Body of pancreas (tissue), 4 donors: ENCODE measurements at regions not wholly inside any gene's neighbourhood (a gene's known extent, or its start where the extent isn't known, plus 50 kb on each side); places are given as distances from the start of the nearest gene placed in this dataset. TPM values are rescaled to one million over a fixed set of nuclear protein-coding genes. Genes with fewer than 3 reads are reported as not detected.

Experiments used
- ATAC-seq: fragments of 150-250 bp; one replicate; pipeline ENCODE4 v1.9.1; 2016
- DNase-seq, 4 donors: peaks; one replicate each; pipeline ENCODE4 v3.0.0-alpha.2; 2019
- H3K27ac ChIP-seq, 4 donors: fragments of 200-600 bp; sonication (generic); 1 replicate in 3 of 4; 2 replicates in 1 of 4; pipeline versions ENCODE4 v1.5.1 to v1.6.1; 2016 to 2019; ENCODE audit warnings: mild to moderate bottlenecking in 1 of 4, mixed read lengths in 1 of 4, moderate library complexity in 1 of 4
- H3K27me3 ChIP-seq, 2 donors: fragments of 200-600 bp; sonication (generic); one replicate each; pipeline ENCODE4 v1.6.0; 2016; ENCODE audit warnings: mild to moderate bottlenecking in 1 of 2
- H3K36me3 ChIP-seq, 2 donors: fragments of 200-600 bp; sonication (generic); replicated peaks in 1 of 2; 2 replicates each; pipeline ENCODE4 v1.5.1; 2016; ENCODE audit warnings: low read depth in 2 of 2; ENCODE audit not compliant: insufficient read depth in 1 of 2
- H3K4me1 ChIP-seq: fragments of 200-600 bp; sonication (generic); one replicate; pipeline ENCODE4 v1.6.0; 2016
- H3K4me3 ChIP-seq, 2 donors: fragments of 200-600 bp; sonication (generic); 1 replicate in 1 of 2; 2 replicates in 1 of 2; pipeline ENCODE4 v1.5.1; 2016 to 2019
- H3K9me3 ChIP-seq, 3 donors: fragments of 200-600 bp; sonication (generic); 1 replicate in 2 of 3; 2 replicates in 1 of 3; pipeline ENCODE4 v1.5.1; 2016
- POLR2A ChIP-seq, 3 donors: fragments of 450-650 bp; IDR thresholded peaks; one replicate each; pipeline ENCODE4 v1.6.1; 2016; ENCODE audit warnings: antibody characterized with exemption in 3 of 3, mild to moderate bottlenecking in 2 of 3
- WGBS, 2 donors: methylation state at CpG; one replicate each; pipeline ENCODE4 v1.1.5; 2017; 5-methylcytosine and 5-hydroxymethylcytosine counted together
- intact Hi-C: fragments of 100-400 bp; cut with DNase I; formaldehyde crosslinking; loops from one replicate; pipeline ENCODE4 v1.15.1; 2023
- small RNA-seq: library from RNA; depleted of rRNA; stranded (forward); fragments of <200 nt; gene quantifications from one replicate; pipeline ENCODE3, GENCODE V24; 2016
- TF ChIP-seq, protein P1 (sequence below), 7 experiments: fragments of 450-650 bp in 4 of 7; fragments of 200-600 bp in 3 of 7; sonication (generic) in 3 of 7; IDR thresholded peaks; one replicate each; pipeline ENCODE4 v1.5.1; 2016 to 2019; ENCODE audit warnings: antibody characterized with exemption in 7 of 7

DNA sequence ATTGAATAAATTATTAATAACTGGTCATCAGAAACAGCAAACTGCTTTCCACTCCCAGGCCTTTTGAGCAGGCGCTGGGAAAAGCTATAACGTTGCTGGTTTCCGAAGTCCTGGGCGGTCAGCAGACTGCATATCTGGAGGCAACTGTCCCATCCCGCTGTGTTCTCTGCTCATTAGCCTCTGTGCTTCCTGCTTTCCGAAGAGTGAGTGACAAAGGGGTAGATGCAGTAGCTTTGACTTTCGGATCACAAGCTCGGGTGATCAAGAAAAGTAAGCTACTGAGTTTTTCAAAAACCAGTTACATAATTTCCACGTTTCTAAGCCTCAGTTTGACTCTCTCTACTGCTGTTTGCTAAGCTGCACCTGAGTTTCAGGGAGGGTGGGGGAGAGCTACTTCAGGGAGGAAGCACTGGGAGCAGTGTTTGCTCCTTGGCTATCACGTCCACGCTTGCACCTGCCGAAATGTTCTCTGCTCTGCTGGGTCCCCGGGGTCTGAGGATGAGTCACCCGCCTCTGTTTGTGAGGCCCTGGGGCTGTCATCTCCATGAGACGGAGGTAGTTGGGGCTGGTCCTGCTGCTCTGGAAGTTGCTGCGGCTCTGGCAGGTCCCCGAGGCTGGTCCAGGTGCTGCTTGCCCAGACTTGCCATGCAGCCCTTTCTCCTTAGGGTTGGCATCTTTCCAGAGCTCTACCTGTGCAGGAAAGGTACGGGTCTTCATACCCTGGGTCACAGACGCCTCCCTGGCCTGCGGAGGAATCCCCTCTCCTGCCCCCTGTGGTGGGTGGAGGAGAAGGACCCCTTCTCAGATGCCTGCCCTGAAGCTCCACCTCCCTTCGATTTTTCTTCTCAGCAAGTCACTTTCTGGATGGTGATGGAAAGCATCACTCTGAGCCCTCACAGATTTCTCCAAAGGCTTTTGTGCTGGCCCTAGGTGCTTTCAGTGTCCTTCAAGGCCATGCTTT, 220.0 kb downstream of the QKI start:
- intact Hi-C loops = no loop called here
- 48 to 59% methylated on average over 16 to 21 of the region's 21 CpGs for WGBS, 2 donors
- TF ChIP-seq, protein P1, sequence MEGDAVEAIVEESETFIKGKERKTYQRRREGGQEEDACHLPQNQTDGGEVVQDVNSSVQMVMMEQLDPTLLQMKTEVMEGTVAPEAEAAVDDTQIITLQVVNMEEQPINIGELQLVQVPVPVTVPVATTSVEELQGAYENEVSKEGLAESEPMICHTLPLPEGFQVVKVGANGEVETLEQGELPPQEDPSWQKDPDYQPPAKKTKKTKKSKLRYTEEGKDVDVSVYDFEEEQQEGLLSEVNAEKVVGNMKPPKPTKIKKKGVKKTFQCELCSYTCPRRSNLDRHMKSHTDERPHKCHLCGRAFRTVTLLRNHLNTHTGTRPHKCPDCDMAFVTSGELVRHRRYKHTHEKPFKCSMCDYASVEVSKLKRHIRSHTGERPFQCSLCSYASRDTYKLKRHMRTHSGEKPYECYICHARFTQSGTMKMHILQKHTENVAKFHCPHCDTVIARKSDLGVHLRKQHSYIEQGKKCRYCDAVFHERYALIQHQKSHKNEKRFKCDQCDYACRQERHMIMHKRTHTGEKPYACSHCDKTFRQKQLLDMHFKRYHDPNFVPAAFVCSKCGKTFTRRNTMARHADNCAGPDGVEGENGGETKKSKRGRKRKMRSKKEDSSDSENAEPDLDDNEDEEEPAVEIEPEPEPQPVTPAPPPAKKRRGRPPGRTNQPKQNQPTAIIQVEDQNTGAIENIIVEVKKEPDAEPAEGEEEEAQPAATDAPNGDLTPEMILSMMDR (IDR thresholded peaks at IDR 0.05) = no peak
- no peak for TF ChIP-seq POLR2A (IDR thresholded peaks at IDR 0.05)
- Histone ChIP-seq H3K27ac (no peak overlapping the region), H3K36me3 (no peaks in the 10 kb centered on the region), H3K27me3 (peaks cover 0 to 4% of the 10 kb centered on the region in 2 donors), H3K4me1 (no peaks in the 10 kb centered on the region), H3K9me3 (peaks cover 0 to 2% (median 0%) of the 10 kb centered on the region in 3 donors), H3K4me3 (no peak overlapping the region)
- ATAC-seq (no peak), DNase-seq (no peak)

- no peak for ATAC-seq
- H3K27me3 ChIP-seq = peaks cover 0 to 4% of the 10 kb centered on the region in 2 donors
- no peak overlapping the region for H3K27ac ChIP-seq
- no peak overlapping the region for H3K4me3 ChIP-seq
- TF ChIP-seq POLR2A (IDR thresholded peaks at IDR 0.05) = no peak
- TF ChIP-seq, protein P1 (IDR thresholded peaks at IDR 0.05) = no peak
- 26 to 36% methylated on average over 21 to 22 of the region's 22 CpGs for WGBS, 2 donors
- no peak for DNase-seq
- H3K9me3 ChIP-seq = peaks cover 0 to 8% (median 0%) of the 10 kb centered on the region in 3 donors
- no peaks in the 10 kb centered on the region for H3K36me3 ChIP-seq
- intact Hi-C loops = no loop called here
- H3K4me1 ChIP-seq = no peaks in the 10 kb centered on the region
Measured at GRCh38 chr6:163630991-163631390, 216.5 kb downstream of the QKI start.

DNA sequence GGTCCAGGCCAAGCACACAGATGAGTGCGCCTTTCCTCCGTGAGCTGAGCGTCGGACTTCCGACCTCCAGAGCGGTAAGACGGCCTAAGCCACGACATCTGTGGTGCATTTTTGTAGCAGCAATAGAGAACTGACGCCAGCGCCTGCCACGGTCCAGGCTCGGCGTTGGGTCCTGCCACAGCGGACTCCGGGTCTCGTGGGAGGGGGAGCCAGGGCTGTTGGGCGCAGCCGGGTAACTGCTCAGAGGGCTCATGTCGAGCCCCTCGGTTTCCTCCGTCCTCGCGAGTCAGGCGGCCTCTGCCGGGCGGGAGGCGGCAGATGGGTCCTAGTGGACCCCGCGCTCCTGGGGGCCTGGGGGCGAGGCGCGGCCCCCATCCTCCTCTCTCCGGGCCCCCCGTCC, 216.1 kb downstream of the QKI start:
- WGBS, 2 donors = 16 to 19% methylated on average over 12 to 34 of the region's 34 CpGs
- ATAC-seq = no peak
- Histone ChIP-seq H3K4me1 (no peaks in the 10 kb centered on the region), H3K9me3 (peaks cover 0 to 8% (median 0%) of the 10 kb centered on the region in 3 donors), H3K4me3 (no peak overlapping the region), H3K27ac (no peak overlapping the region), H3K27me3 (peaks cover 0 to 4% of the 10 kb centered on the region in 2 donors), H3K36me3 (no peaks in the 10 kb centered on the region)
- intact Hi-C loops = no loop called here
- no peak for DNase-seq
- no peak for TF ChIP-seq POLR2A (IDR thresholded peaks at IDR 0.05)
- TF ChIP-seq, protein P1 (IDR thresholded peaks at IDR 0.05) = no peak

DNA sequence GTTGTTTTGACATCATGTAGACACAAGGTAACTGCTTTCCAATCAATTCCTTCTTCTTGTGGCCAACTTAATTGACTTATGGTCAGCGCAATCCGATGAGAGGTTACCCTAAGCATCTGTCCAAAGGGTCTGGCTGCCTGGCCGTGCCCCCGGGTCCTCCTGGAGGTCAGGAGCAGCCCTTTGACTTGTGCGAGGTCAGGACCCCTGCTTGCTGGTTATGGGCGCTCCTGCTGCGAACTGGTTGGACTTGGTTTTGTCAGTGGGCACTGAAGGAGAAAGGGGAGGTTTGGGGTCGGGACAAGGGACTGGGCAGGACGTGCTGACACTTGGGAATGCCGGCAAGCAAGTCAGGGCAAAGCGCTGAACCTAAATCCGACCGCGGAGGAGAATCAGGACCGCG, 215.6 kb downstream of the QKI start:
- H3K9me3 ChIP-seq = peaks cover 0 to 8% (median 0%) of the 10 kb centered on the region in 3 donors
- 58 to 63% methylated on average over 16 of the region's 16 CpGs for WGBS, 2 donors
- no peaks in the 10 kb centered on the region for H3K4me1 ChIP-seq
- H3K27ac ChIP-seq = no peak overlapping the region
- no peak overlapping the region for H3K4me3 ChIP-seq
- peaks cover 0 to 4% of the 10 kb centered on the region in 2 donors for H3K27me3 ChIP-seq
- TF ChIP-seq, protein P1 (IDR thresholded peaks at IDR 0.05) = no peak
- no peak for TF ChIP-seq POLR2A (IDR thresholded peaks at IDR 0.05)
- DNase-seq = no peak
- no peak for ATAC-seq
- intact Hi-C loops = no loop called here
- no peaks in the 10 kb centered on the region for H3K36me3 ChIP-seq

Small RNAs in the stretch of these regions (small RNA-seq; reads per million reads assigned to genes)
- not detected for gene RN7SL366P
